ENCODE measurements at regions not wholly inside any gene's neighbourhood (a gene's known extent, or its start where the extent isn't known, plus 50 kb on each side); places are given as distances from the start of the nearest gene placed in this dataset.

- Histone ChIP-seq H3K4me1 (ENCODE audit: insufficient read depth, low read length, poor library complexity, severe bottlenecking) (no peaks in the 10 kb centered on the region), H3K4me3 (ENCODE audit: low read depth, low read length, poor library complexity, severe bottlenecking) (no peak overlapping the region), H3K36me3 (ENCODE audit: insufficient read depth, low read length, poor library complexity, severe bottlenecking) (no peaks in the 10 kb centered on the region), H3K9me3 (ENCODE audit: low read depth, low read length, poor library complexity, severe bottlenecking) (no peaks in the 10 kb centered on the region), H3K27ac (ENCODE audit: low read depth, low read length, poor library complexity, severe bottlenecking) (no peak overlapping the region), H3K27me3 (replicated peaks; ENCODE audit: insufficient read depth, low read depth, low read length, poor library complexity) (peaks cover 5% of the 10 kb centered on the region)
- ChIA-PET POLR2A (ENCODE audit: low non-redundant PET) (no interaction called here), CTCF (no interaction called here)
- no peak for DNase-seq (ENCODE audit: low spot score)
- TF ChIP-seq, protein P1, sequence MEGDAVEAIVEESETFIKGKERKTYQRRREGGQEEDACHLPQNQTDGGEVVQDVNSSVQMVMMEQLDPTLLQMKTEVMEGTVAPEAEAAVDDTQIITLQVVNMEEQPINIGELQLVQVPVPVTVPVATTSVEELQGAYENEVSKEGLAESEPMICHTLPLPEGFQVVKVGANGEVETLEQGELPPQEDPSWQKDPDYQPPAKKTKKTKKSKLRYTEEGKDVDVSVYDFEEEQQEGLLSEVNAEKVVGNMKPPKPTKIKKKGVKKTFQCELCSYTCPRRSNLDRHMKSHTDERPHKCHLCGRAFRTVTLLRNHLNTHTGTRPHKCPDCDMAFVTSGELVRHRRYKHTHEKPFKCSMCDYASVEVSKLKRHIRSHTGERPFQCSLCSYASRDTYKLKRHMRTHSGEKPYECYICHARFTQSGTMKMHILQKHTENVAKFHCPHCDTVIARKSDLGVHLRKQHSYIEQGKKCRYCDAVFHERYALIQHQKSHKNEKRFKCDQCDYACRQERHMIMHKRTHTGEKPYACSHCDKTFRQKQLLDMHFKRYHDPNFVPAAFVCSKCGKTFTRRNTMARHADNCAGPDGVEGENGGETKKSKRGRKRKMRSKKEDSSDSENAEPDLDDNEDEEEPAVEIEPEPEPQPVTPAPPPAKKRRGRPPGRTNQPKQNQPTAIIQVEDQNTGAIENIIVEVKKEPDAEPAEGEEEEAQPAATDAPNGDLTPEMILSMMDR (conservative IDR thresholded peaks at IDR 0.05; ENCODE audit: low read depth, low read length): no peak
- TF ChIP-seq EZH2 (IDR thresholded peaks at IDR 0.05; ENCODE audit: borderline replicate concordance, low read depth, low read length, poor library complexity, severe bottlenecking): no peak
- intact Hi-C loops (cut with micrococcal nuclease; ENCODE audit: unreplicated experiment): loop anchor here (2.0 kb wide), 1 partner anchor 203 kb away; no protein-coding TSS in a partner anchor
- BruUV-seq (replicated peaks): no TSS peak
These were observed 70.4 kb upstream of the FGF3 start for GRCh38 chr11:69889400-69890318.

DNA sequence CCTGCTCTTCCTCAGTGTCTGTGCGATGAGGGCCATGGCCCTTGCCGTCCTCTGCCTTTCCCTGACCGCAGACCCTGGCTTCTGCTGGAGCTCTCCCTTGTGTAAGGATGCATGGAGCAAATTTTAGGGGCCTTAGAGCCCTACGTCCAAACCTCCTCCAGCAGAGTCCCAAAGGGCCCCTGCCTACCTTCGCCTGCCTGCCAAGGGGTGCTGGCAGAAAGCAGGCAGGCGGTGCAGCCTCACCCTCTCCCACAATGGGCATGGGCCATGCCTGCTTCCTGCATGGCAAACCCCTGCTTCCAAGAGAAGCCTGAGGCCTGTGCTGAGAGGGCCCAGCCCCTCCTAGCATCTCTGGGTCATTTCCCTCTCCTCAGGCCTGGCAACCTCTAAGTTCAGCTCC lies 71.3 kb upstream of the FGF3 start:
- TF ChIP-seq, protein P1 (conservative IDR thresholded peaks at IDR 0.05; ENCODE audit: low read depth, low read length): no peak
- TF ChIP-seq EZH2 (IDR thresholded peaks at IDR 0.05; ENCODE audit: borderline replicate concordance, low read depth, low read length, poor library complexity, severe bottlenecking): no peak
- Histone ChIP-seq H3K4me3 (ENCODE audit: low read depth, low read length, poor library complexity, severe bottlenecking) (no peak overlapping the region), H3K4me1 (ENCODE audit: insufficient read depth, low read length, poor library complexity, severe bottlenecking) (no peaks in the 10 kb centered on the region), H3K27ac (ENCODE audit: low read depth, low read length, poor library complexity, severe bottlenecking) (no peak overlapping the region), H3K36me3 (ENCODE audit: insufficient read depth, low read length, poor library complexity, severe bottlenecking) (no peaks in the 10 kb centered on the region), H3K9me3 (ENCODE audit: low read depth, low read length, poor library complexity, severe bottlenecking) (no peaks in the 10 kb centered on the region), H3K27me3 (replicated peaks; ENCODE audit: insufficient read depth, low read depth, low read length, poor library complexity) (peaks cover 5% of the 10 kb centered on the region)
- DNase-seq (ENCODE audit: low spot score): no peak
- POLR2A ChIA-PET (ENCODE audit: low non-redundant PET): no interaction called here
- BruUV-seq (replicated peaks): no TSS peak
- intact Hi-C loops (cut with micrococcal nuclease; ENCODE audit: unreplicated experiment): no loop called here
- CTCF ChIA-PET: no interaction called here

DNA sequence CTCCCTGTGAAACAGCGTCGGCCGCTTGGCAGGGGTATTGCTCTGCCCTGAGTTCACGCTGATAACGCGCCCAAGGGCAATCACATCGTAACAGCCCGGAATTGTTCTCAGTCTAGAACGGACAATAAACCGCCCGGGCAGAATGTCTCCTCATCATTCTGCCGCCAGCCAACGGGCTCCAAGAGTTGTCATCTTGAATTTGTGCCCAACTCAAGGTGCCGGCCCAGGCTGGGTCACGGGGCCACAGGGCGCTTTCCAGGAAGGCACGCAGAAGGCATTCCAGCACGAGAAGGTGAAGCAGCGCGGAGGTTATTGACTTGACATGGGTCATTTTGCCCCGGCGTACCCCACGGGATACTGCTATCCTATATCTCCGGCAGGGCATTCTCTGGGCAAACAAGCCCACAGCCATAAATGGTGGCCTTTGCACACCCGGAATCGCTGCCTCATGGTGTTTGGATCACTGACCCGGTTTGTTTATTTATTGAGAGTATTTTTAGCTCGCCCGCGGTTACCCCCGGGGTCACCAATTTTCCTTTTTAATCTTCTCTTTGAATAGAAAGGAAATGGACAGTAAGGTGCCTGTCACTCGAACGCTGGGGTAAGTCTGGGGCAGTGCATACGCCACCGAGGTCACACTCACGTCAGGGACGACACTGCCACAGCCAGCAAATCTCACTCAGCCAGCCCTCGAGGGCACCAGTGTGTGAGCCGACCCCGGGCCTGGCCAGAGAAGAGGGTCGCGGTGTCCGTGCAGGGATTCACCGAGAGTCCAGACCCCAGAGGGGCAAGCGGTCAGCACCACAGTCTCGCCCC lies 72.4 kb upstream of the FGF3 start:
- no TSS peak for BruUV-seq (replicated peaks)
- intact Hi-C loops (cut with micrococcal nuclease; ENCODE audit: unreplicated experiment): no loop called here
- Histone ChIP-seq H3K27ac (ENCODE audit: low read depth, low read length, poor library complexity, severe bottlenecking) (no peak overlapping the region), H3K4me1 (ENCODE audit: insufficient read depth, low read length, poor library complexity, severe bottlenecking) (no peaks in the 10 kb centered on the region), H3K36me3 (ENCODE audit: insufficient read depth, low read length, poor library complexity, severe bottlenecking) (no peaks in the 10 kb centered on the region), H3K9me3 (ENCODE audit: low read depth, low read length, poor library complexity, severe bottlenecking) (no peaks in the 10 kb centered on the region), H3K4me3 (ENCODE audit: low read depth, low read length, poor library complexity, severe bottlenecking) (no peak overlapping the region), H3K27me3 (replicated peaks; ENCODE audit: insufficient read depth, low read depth, low read length, poor library complexity) (peaks cover 11% of the 10 kb centered on the region)
- no peak for DNase-seq (ENCODE audit: low spot score)
- ChIA-PET POLR2A (ENCODE audit: low non-redundant PET) (no interaction called here), CTCF (interaction anchor here (1.2 kb wide), 1 partner anchor 9 kb away, joined by 3 read pairs; no protein-coding TSS in a partner anchor)
- TF ChIP-seq, protein P1 (conservative IDR thresholded peaks at IDR 0.05; ENCODE audit: low read depth, low read length): no peak
- TF ChIP-seq EZH2 (IDR thresholded peaks at IDR 0.05; ENCODE audit: borderline replicate concordance, low read depth, low read length, poor library complexity, severe bottlenecking): no peak

Measured in A673 (cell line).